GM12872 (cell line): ENCODE measurements at regions not wholly inside any gene's neighbourhood (a gene's known extent, or its start where the extent isn't known, plus 50 kb on each side); places are given as distances from the start of the nearest gene placed in this dataset.

Experiments used
- CTCF ChIP-seq: IDR thresholded peaks from 3 replicates; pipeline ENCODE4 v1.5.1; 2011; ENCODE audit warnings: low read depth, mild to moderate bottlenecking, low read length, moderate library complexity; ENCODE audit not compliant: insufficient read depth

GRCh38 chr9:93372391-93372790 is 79.1 kb upstream of the FAM120A start:
- no peak for TF ChIP-seq CTCF

- TF ChIP-seq CTCF = no peak
These were observed 75.1 kb upstream of the FAM120A start for GRCh38 chr9:93376411-93376810.

- no peak for TF ChIP-seq CTCF
These were observed 73.2 kb upstream of the FAM120A start for GRCh38 chr9:93378276-93378675.

GRCh38 chr9:93379051-93379450 is 72.4 kb upstream of the FAM120A start:
- TF ChIP-seq CTCF = peak; percentile 51

- no peak for TF ChIP-seq CTCF
These were observed 71.0 kb upstream of the FAM120A start for GRCh38 chr9:93380410-93381060.

- TF ChIP-seq CTCF = no peak
These were observed 63.7 kb upstream of the FAM120A start for GRCh38 chr9:93387791-93388190.

- no peak for TF ChIP-seq CTCF
These were observed 60.5 kb upstream of the FAM120A start for GRCh38 chr9:93390953-93391515.
